ENCODE measurements at regions not wholly inside any gene's neighbourhood (a gene's known extent, or its start where the extent isn't known, plus 50 kb on each side); places are given as distances from the start of the nearest gene placed in this dataset.

GRCh38 chrX:131801066-131801465, 222.0 kb upstream of the STK26 start:
- TF ChIP-seq CTCF (IDR thresholded peaks at IDR 0.05) (no peak), POLR2AphosphoS5 (IDR thresholded peaks at IDR 0.05) (no peak)

Data from breast epithelium (tissue), 3 donors.